Dedifferentiated amniotic fluid mesenchymal stem cell (primary cell): ENCODE measurements at regions not wholly inside any gene's neighbourhood (a gene's known extent, or its start where the extent isn't known, plus 50 kb on each side); places are given as distances from the start of the nearest gene placed in this dataset.
A peak's percentile ranks its signal among the peaks of the same experiment; 100 is the strongest.

Experiments used
- DNase-seq: peaks from one replicate; pipeline ENCODE4 v3.0.0-alpha.2; 2016; ENCODE audit errors: extremely low spot score

- no peak for DNase-seq
Measured at GRCh38 chr12:108462686-108463085, 52.4 kb upstream of the FICD start.

DNA sequence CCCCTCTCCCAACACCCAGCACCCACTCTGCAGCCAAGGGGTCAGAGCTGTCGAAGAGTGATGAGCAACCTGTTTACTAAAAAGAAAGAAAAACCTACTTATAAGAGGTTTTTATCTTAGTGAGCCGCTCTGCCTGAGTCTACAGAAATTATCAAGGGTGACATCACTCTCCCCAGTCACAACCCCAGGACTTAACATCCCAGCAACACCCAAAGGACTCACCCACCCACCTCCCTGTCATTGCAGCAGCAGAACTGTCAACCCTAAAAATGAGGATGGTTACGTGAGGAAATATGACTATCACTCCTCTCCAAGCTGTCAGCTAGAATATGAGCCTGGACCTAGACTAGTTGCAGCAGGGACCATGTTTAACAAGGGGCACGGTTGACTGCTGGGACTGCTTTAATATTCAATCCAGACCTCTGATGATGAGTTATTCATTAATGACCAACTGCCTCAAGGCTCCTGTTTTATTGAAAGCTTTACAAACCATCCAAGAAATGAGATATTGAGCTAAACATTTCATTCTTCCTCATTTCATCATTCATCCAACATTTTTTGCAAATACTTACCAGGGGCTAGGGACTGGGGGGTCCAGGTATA is 53.9 kb upstream of the FICD start:
- DNase-seq = no peak

GRCh38 chr12:108459149-108459548 is 55.9 kb upstream of the FICD start:
- no peak for DNase-seq

- no peak for DNase-seq
Measured at GRCh38 chr12:108457734-108458361, 57.2 kb upstream of the FICD start.

DNA sequence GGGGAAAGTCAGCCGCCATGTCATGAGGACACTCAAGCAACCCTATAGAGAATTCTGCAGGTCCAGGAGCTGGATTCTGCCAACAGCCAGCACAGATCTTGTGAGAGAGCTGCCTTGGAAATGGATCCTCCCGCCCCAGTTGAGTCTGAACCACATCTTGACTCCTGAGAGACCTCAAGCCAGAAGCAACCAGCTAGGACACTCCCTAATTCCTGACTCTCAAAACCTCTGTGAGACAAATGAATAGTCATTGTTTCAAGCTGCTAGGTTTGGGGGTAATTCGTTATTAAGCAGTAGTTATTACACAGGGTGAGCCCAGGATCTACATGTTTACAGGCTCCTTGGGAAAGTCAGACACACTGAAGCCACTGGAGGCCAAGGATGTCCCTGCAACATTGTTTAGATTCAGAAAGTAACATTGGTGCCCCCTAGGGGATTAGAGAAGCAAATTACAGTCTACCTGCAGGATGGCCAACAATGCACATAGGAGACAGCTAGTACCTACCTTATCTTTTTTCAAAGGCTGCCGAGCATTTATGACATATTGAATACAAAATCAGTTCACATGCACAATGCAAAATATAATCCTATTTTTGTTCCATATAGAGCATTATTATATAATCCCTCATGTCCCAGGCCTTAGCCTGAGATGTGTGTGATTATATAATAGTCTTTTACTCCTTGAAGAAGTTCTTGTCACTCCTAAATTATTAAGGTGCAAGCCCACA is 57.9 kb upstream of the FICD start:
- DNase-seq = peak; percentile 66

DNA sequence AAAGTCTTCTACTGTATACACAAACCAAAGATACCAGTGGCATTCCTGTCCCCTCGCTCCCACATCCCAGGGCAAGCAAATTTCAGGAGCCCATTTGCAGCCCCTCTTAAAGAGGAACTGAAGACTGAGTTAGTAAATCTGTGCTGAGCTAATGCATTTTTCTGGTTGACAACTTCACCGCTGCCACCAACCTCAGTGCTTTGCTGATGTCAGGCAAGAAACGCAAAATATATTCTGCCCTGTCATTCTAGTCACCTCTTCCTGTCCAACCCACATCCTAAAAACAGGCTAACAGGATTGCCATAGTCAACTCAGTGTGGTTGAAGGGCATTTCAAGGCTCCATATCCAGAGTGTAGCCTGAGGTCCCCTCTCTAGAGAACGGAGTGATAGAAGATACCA is 59.4 kb upstream of the FICD start:
- DNase-seq = no peak

DNA sequence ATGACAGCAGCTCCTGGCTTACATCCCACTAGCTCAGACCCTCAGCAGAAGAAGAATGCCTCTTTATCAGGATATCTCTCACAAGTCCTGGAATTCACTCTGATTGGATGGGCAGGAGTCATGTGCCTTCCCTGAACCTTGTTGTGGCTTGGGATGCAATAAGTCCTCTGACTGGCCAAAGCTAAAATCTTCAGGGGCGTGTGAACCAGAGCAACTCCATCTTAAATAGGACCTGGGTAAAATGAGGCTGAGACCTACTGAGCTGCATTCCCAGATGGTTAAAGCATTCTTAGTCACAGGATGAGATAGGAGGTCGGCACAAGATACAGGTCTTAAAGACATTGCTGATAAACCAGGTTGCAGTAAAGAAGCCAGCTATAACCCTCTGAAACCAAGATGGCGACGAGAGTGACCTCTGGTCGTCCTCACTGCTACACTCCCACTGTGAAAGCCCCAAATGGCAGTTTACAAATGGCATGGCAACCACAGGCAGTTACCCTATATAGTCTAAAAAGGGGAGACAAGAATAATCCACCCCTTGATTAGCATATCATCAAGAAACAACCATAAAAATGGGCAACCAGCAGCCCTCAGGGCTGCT is 60.4 kb upstream of the FICD start:
- DNase-seq = no peak

DNA sequence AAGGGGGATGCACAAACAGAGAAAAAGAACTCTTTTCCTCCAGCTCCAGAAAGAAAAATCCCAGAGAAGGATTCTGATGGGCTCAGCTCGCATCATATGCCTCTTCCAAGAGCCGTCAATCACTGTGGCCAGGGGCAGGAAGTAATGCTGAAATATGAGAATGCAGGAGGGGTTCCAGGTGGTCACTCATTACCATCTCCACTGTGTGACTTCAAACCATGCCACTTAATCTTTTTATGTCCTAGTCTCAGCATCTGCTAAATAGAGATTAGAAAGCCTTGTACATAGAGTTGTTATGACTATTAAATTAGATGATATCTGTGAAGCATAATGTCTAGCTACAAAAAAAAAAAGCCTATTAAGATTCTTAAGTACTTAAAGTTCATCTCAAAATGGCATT is 65.6 kb upstream of the FICD start:
- DNase-seq = no peak

DNA sequence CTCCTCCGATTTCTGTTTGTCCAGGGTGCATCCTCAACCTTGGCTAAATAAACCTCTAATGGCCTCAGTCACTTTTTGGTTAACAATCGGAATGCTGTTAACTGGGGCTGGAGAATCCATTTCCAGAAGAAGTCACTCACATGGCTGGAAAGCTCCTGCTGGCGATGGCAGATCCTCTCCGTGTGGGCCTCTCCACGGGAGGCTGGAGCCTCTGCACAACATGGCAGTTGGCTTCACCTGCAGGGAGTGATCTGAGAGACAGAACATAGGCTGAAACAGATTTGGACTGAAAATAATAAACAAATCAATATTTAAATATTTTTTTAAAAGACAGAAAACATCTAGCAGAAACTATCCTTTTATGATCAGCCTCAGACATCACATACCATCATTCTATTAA is 66.8 kb upstream of the FICD start:
- no peak for DNase-seq

GRCh38 chr12:108447168-108447832 is 67.8 kb upstream of the FICD start:
- no peak for DNase-seq

DNA sequence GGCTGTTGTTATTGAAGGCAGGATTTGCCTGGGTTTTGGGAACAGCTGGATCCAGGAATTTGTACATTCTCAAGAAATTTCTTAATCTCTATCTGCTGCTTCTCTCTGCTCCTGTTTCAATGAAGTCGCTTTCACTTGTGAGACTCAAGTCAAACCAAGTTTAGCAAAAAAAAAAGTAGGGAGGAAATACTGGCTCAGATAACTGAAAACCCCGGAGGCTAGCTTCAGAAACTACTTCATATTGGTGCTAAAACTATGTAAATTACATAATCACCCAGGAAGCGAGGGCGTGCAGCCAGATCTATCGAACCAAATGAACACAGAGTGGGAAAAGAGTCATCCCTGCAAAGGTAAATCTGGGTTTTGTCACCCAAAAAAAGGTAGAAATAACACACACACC is 68.3 kb upstream of the FICD start:
- peak; percentile 25 for DNase-seq

- no peak for DNase-seq
Measured at GRCh38 chr12:108442910-108443309, 72.2 kb upstream of the FICD start.

DNA sequence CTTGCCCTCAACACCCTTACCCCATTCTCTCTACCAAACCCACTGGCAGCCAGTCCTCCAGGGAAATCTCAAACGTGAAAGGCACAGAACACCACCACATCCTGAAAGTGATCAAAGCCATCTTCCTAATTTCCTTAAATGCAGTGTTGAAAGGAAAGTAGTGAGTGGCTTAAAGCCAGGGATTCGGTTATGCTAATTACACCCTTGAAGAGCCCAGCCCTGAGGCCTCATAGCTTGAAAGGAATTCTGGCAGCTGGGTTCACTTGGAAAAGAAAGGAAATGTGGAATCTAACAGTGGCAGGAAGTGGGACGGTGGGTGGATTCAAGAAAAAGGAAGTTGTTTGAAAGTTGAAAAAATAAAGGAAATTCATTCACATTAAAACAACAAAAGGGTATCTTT is 73.0 kb upstream of the FICD start:
- no peak for DNase-seq

DNA sequence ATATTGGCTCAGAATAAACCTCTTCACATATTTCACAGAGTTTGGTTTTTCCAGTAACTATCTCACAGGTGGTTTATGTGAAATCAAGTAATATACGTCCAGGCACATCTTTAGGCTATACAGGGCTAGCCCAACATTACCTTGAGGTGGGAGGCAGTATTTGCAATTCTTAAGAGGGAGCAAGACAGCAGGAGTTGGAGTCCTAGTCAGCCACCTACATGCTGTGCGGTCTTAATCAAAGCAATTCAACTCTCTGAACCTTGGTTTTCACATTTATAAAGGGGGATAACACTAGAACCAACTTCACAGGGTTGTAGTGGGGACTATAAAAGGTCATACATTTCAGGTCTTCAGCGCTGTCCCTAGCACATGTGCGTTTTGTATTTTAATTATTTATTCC is 73.5 kb upstream of the FICD start:
- DNase-seq = no peak

- no peak for DNase-seq
Measured at GRCh38 chr12:108440736-108441135, 74.3 kb upstream of the FICD start.

DNA sequence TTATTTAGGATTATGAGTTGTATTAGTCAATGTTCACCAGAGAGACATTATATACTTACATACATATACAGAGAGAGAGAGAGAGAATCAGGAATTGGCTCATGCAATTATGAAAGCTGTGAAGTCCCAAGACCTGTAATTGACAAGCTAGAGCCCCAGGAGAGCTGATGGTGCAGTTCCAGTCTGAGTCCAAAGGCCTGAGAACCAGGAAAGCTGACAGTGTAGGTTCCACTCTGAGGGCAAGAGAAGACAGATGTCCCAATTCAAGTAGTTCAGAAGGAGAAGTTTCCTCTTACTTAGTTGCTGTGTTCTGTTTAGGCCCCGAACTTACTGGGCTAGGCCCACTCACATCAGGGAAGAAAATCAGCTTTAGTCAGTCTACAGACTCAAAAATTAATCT is 76.4 kb upstream of the FICD start:
- no peak for DNase-seq

DNA sequence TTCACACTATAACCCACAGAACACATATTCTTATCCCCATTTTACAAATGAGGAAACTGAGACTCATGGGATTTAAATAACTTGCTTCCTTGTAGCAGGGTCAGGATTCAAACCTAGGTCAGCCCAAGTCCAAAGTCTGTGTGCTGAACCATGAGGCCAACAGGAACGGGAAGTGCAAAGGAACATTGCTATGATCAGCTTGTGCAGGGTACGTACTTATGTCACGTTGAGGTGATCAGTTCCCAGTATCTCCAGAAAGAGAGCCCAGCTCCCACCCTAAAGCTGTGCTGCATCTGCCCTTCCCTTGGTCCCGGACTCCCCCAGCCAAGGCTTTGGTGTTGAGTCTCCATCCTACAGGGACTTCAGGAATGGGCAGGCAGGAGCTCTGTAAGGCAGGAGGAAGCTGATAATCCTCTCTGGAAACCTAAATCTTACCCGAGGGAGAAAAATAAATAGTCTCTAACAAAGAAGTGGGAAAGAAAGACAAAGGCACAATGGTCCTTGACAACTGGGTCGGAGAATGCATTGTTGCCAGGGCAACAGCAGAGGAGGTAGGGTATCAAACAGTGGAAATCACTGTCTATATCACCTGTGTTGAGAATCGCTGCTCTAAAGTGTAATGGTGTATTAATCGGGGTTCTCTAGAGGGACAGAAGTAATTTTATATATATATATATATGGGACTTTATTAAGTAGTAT is 82.5 kb upstream of the FICD start:
- DNase-seq = no peak

GRCh38 chr12:108430926-108431325 is 84.2 kb upstream of the FICD start:
- DNase-seq = no peak

GRCh38 chr12:108430245-108430644 is 84.8 kb upstream of the FICD start:
- DNase-seq = no peak

DNA sequence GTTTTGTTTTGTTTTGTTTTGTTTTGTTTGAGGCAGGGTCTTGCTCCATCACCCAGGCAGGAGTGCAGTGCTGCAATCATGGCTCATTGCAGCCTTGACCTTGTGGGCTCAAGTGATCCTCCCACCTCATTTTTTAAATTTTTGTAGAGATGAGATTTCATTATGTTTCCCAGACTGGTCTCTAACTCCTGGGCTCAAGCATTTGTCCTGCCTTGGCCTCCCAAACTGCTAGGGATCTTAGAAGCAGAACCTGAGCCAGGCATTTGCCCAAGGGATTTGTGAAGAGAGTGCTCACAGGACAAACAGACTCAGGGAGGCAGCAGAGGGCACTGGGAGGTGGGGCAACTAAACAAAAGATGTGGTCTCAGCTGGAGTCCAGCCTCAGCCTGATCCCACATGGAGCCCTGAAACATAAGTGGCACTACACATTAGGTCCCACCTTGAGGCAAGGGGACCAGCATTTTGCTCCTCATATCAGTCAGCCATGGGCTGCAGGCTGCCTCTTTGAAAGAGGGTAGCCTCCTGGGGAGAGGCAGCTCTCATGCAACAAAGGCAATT is 86.2 kb upstream of the CMKLR1 start:
- no peak for DNase-seq

- no peak for DNase-seq
Measured at GRCh38 chr12:108424816-108425215, 85.7 kb upstream of the CMKLR1 start.

GRCh38 chr12:108424026-108424425 is 84.9 kb upstream of the CMKLR1 start:
- no peak for DNase-seq
